Osteocyte (in vitro differentiated cells): ENCODE measurements at regions not wholly inside any gene's neighbourhood (a gene's known extent, or its start where the extent isn't known, plus 50 kb on each side); places are given as distances from the start of the nearest gene placed in this dataset.

ENCODE experiments used
- DNase-seq: peaks from one replicate; pipeline ENCODE4 v3.0.0; 2021; ENCODE audit warnings: mixed read lengths; ENCODE audit not compliant: unreplicated experiment; ENCODE audit errors: extremely low spot score
- H3K27ac Mint-ChIP-seq: one replicate; pipeline ENCODE4 v1.8.0; 2021; ENCODE audit warnings: mild to moderate bottlenecking, mixed read lengths; ENCODE audit not compliant: unreplicated experiment
- H3K27me3 Mint-ChIP-seq: one replicate; pipeline ENCODE4 v1.8.0; 2021; ENCODE audit warnings: mixed read lengths; ENCODE audit not compliant: unreplicated experiment
- H3K36me3 Mint-ChIP-seq: one replicate; pipeline ENCODE4 v1.8.0; 2021; ENCODE audit warnings: mixed read lengths; ENCODE audit not compliant: unreplicated experiment
- H3K4me1 Mint-ChIP-seq: one replicate; pipeline ENCODE4 v1.8.0; 2021; ENCODE audit warnings: mixed read lengths; ENCODE audit not compliant: unreplicated experiment
- H3K4me3 Mint-ChIP-seq: one replicate; pipeline ENCODE4 v1.8.0; 2021; ENCODE audit warnings: mild to moderate bottlenecking, moderate library complexity, mixed read lengths; ENCODE audit not compliant: unreplicated experiment
- H3K9me3 Mint-ChIP-seq: one replicate; pipeline ENCODE4 v1.8.0; 2021; ENCODE audit warnings: mixed read lengths; ENCODE audit not compliant: unreplicated experiment
- CTCF ChIP-seq: fragments of 200-600 bp; sonication (generic); IDR thresholded peaks from 2 replicates; pipeline ENCODE4 v1.5.0; 2021; ENCODE audit warnings: antibody characterized with exemption, mild to moderate bottlenecking, moderate library complexity

GRCh38 chr14:21987937-21988336, 314.3 kb upstream of the OR4E1 start:
- Mint-ChIP-seq H3K4me3 (no peak overlapping the region), H3K27me3 (peaks cover 4% of the 10 kb centered on the region), H3K36me3 (no peaks in the 10 kb centered on the region), H3K27ac (no peak overlapping the region), H3K9me3 (no peaks in the 10 kb centered on the region), H3K4me1 (no peaks in the 10 kb centered on the region)
- TF ChIP-seq CTCF = peak; percentile 32
- DNase-seq = no peak

- Mint-ChIP-seq H3K4me1 (no peaks in the 10 kb centered on the region), H3K36me3 (no peaks in the 10 kb centered on the region), H3K4me3 (no peak overlapping the region), H3K27ac (no peak overlapping the region), H3K9me3 (no peaks in the 10 kb centered on the region), H3K27me3 (peaks cover 4% of the 10 kb centered on the region)
- DNase-seq = no peak
- TF ChIP-seq CTCF = no peak
These were observed 311.5 kb upstream of the OR4E1 start for GRCh38 chr14:21985081-21985480.

- TF ChIP-seq CTCF = no peak
- no peaks in the 10 kb centered on the region for H3K27me3 Mint-ChIP-seq
- H3K4me3 Mint-ChIP-seq = no peak overlapping the region
- H3K4me1 Mint-ChIP-seq = no peaks in the 10 kb centered on the region
- H3K36me3 Mint-ChIP-seq = no peaks in the 10 kb centered on the region
- H3K27ac Mint-ChIP-seq = no peak overlapping the region
- no peaks in the 10 kb centered on the region for H3K9me3 Mint-ChIP-seq
- DNase-seq = no peak
These were observed 305.3 kb upstream of the OR4E1 start for GRCh38 chr14:21978999-21979314.

GRCh38 chr14:21978184-21978998, 304.8 kb upstream of the OR4E1 start:
- Mint-ChIP-seq H3K27ac (no peak overlapping the region), H3K9me3 (no peaks in the 10 kb centered on the region), H3K36me3 (no peaks in the 10 kb centered on the region), H3K4me1 (no peaks in the 10 kb centered on the region), H3K27me3 (no peaks in the 10 kb centered on the region), H3K4me3 (no peak overlapping the region)
- TF ChIP-seq CTCF = peak; percentile 52
- no peak for DNase-seq

GRCh38 chr14:21974741-21975140, 301.1 kb upstream of the OR4E1 start:
- H3K4me3 Mint-ChIP-seq = no peak overlapping the region
- H3K36me3 Mint-ChIP-seq = no peaks in the 10 kb centered on the region
- no peaks in the 10 kb centered on the region for H3K27me3 Mint-ChIP-seq
- no peak for DNase-seq
- no peaks in the 10 kb centered on the region for H3K9me3 Mint-ChIP-seq
- no peaks in the 10 kb centered on the region for H3K4me1 Mint-ChIP-seq
- TF ChIP-seq CTCF = no peak
- H3K27ac Mint-ChIP-seq = no peak overlapping the region
